Endodermal cell (in vitro differentiated cells): ENCODE measurements at regions not wholly inside any gene's neighbourhood (a gene's known extent, or its start where the extent isn't known, plus 50 kb on each side); places are given as distances from the start of the nearest gene placed in this dataset.

Experiments used
- DNase-seq: peaks from one replicate; pipeline ENCODE4 v3.0.0-alpha.2; 2017
- H3K27ac ChIP-seq: 2 replicates; pipeline ENCODE4 v1.5.1; 2013; ENCODE audit warnings: mild to moderate bottlenecking, low read depth, low read length, moderate library complexity
- H3K27me3 ChIP-seq: 2 replicates; pipeline ENCODE4 v1.6.1; 2013; ENCODE audit warnings: mild to moderate bottlenecking, low read length, moderate library complexity; ENCODE audit not compliant: insufficient read depth, control insufficient read depth, poor library complexity, severe bottlenecking
- H3K36me3 ChIP-seq: 2 replicates; pipeline ENCODE4 v1.7.0; 2013; ENCODE audit warnings: mild to moderate bottlenecking, low read length, moderate library complexity; ENCODE audit not compliant: control insufficient read depth, insufficient read depth
- H3K4me1 ChIP-seq: one replicate; pipeline ENCODE4 v1.7.0; 2013; ENCODE audit warnings: low read length; ENCODE audit not compliant: control insufficient read depth, insufficient read depth
- H3K4me3 ChIP-seq: 2 replicates; pipeline ENCODE4 v1.5.1; 2013; ENCODE audit warnings: mild to moderate bottlenecking, low read length, moderate library complexity
- H3K9ac ChIP-seq: 2 replicates; pipeline ENCODE4 v1.6.1; 2013; ENCODE audit warnings: mild to moderate bottlenecking, low read length, moderate library complexity; ENCODE audit not compliant: poor library complexity, severe bottlenecking; ENCODE audit errors: extremely low read depth
- H3K9me3 ChIP-seq: 2 replicates; pipeline ENCODE4 v1.6.1; 2013; ENCODE audit warnings: mild to moderate bottlenecking, low read length, moderate library complexity; ENCODE audit not compliant: control insufficient read depth
- H3K27ac Mint-ChIP-seq: 2 replicates; pipeline ENCODE4 v1.8.0; 2020; ENCODE audit warnings: mixed read lengths
- H3K27me3 Mint-ChIP-seq: 2 replicates; pipeline ENCODE4 v1.8.0; 2021; ENCODE audit warnings: mild to moderate bottlenecking, mixed read lengths; ENCODE audit not compliant: insufficient read depth
- H3K36me3 Mint-ChIP-seq: 2 replicates; pipeline ENCODE4 v1.8.0; 2020; ENCODE audit warnings: low read depth, mixed read lengths
- H3K4me1 Mint-ChIP-seq: 2 replicates; pipeline ENCODE4 v1.8.0; 2020; ENCODE audit warnings: mixed read lengths
- H3K4me3 Mint-ChIP-seq: 2 replicates; pipeline ENCODE4 v1.8.0; 2020; ENCODE audit warnings: mild to moderate bottlenecking, moderate library complexity, mixed read lengths
- H3K9me3 Mint-ChIP-seq: 2 replicates; pipeline ENCODE4 v1.8.0; 2020; ENCODE audit warnings: mild to moderate bottlenecking, mixed read lengths
- CTCF ChIP-seq: fragments of 200-600 bp; sonication (generic); conservative IDR thresholded peaks from 2 replicates; pipeline ENCODE4 v1.5.0; 2021; ENCODE audit warnings: antibody characterized with exemption, mild to moderate bottlenecking
- WGBS, 2 experiments: methylation state at CpG; one replicate each; pipeline versions ENCODE4 v1.1.5 to v1.1.7; 2013; ENCODE audit warnings: missing lambda C conversion rate in 2 of 2, mixed read lengths in 1 of 2; ENCODE audit not compliant: insufficient coverage in 1 of 2, insufficient read length in 1 of 2; 5-methylcytosine and 5-hydroxymethylcytosine counted together

- no peaks in the 10 kb centered on the region for H3K27me3 ChIP-seq
- peaks cover 1% of the 10 kb centered on the region for H3K9me3 Mint-ChIP-seq
- no peaks in the 10 kb centered on the region for H3K4me1 ChIP-seq
- no peaks in the 10 kb centered on the region for H3K36me3 Mint-ChIP-seq
- no peaks in the 10 kb centered on the region for H3K4me1 Mint-ChIP-seq
- no peaks in the 10 kb centered on the region for H3K36me3 ChIP-seq
- WGBS, 2 experiments, result 85 to 100% methylated on average over 2 to 5 of the region's 5 CpGs
- H3K27ac ChIP-seq, result no peak overlapping the region
- H3K9me3 ChIP-seq, result no peaks in the 10 kb centered on the region
- H3K27me3 Mint-ChIP-seq, result no peaks in the 10 kb centered on the region
- H3K4me3 ChIP-seq, result no peak overlapping the region
- no peak overlapping the region for H3K4me3 Mint-ChIP-seq
- no peak overlapping the region for H3K27ac Mint-ChIP-seq
- no peak overlapping the region for H3K9ac ChIP-seq
- no peak for TF ChIP-seq CTCF
- no peak for DNase-seq
Measured at GRCh38 chr3:55166576-55167555, 239.0 kb upstream of the LRTM1 start.

- no peak overlapping the region for H3K9ac ChIP-seq
- H3K4me3 ChIP-seq, result no peak overlapping the region
- 86 to 100% methylated on average over 3 to 6 of the region's 6 CpGs for WGBS, 2 experiments
- no peaks in the 10 kb centered on the region for H3K9me3 Mint-ChIP-seq
- no peaks in the 10 kb centered on the region for H3K9me3 ChIP-seq
- TF ChIP-seq CTCF, result no peak
- H3K27ac Mint-ChIP-seq, result no peak overlapping the region
- no peaks in the 10 kb centered on the region for H3K27me3 Mint-ChIP-seq
- no peaks in the 10 kb centered on the region for H3K4me1 Mint-ChIP-seq
- no peaks in the 10 kb centered on the region for H3K36me3 ChIP-seq
- H3K4me1 ChIP-seq, result no peaks in the 10 kb centered on the region
- no peaks in the 10 kb centered on the region for H3K27me3 ChIP-seq
- no peak overlapping the region for H3K4me3 Mint-ChIP-seq
- DNase-seq, result no peak
- no peaks in the 10 kb centered on the region for H3K36me3 Mint-ChIP-seq
- no peak overlapping the region for H3K27ac ChIP-seq
Measured at GRCh38 chr3:55165704-55166405, 238.0 kb upstream of the LRTM1 start.

- Mint-ChIP-seq H3K4me3 (no peak overlapping the region), H3K4me1 (no peaks in the 10 kb centered on the region), H3K27ac (no peak overlapping the region), H3K36me3 (no peaks in the 10 kb centered on the region), H3K27me3 (no peaks in the 10 kb centered on the region), H3K9me3 (no peaks in the 10 kb centered on the region)
- no peaks in the 10 kb centered on the region for H3K27me3 ChIP-seq
- no peaks in the 10 kb centered on the region for H3K9me3 ChIP-seq
- no peaks in the 10 kb centered on the region for H3K4me1 ChIP-seq
- no peak overlapping the region for H3K27ac ChIP-seq
- DNase-seq, result no peak
- H3K9ac ChIP-seq, result no peak overlapping the region
- no peak overlapping the region for H3K4me3 ChIP-seq
- TF ChIP-seq CTCF, result no peak
- WGBS, 2 experiments, result 88 to 90% methylated on average over 1 to 3 of the region's 3 CpGs
- no peaks in the 10 kb centered on the region for H3K36me3 ChIP-seq
Measured at GRCh38 chr3:55165278-55165677, 237.4 kb upstream of the LRTM1 start.
